ENCODE measurements at regions not wholly inside any gene's neighbourhood (a gene's known extent, or its start where the extent isn't known, plus 50 kb on each side); places are given as distances from the start of the nearest gene placed in this dataset.

DNA sequence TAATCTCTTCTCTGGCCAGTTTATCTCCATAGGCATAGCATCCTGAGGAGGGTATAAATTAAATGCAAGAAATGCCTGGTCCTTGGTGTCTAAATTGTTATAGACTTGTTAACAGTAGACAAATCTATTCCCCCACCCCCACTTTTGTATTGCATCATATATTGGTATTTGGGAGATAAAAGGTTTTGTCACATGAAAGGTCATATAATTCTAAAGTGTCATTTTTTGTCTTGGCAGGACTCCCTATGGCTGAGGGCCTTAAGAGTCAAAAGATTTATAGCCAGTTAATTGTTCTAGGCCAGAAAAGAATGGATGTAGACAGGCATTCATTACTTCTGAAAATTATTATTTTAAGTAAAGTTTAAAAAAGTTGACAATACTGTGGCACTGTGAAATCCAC, 90.3 kb upstream of the MOCS2 start:
- TF ChIP-seq POLR2A (IDR thresholded peaks at IDR 0.05), result no peak
- TF ChIP-seq, protein P1, sequence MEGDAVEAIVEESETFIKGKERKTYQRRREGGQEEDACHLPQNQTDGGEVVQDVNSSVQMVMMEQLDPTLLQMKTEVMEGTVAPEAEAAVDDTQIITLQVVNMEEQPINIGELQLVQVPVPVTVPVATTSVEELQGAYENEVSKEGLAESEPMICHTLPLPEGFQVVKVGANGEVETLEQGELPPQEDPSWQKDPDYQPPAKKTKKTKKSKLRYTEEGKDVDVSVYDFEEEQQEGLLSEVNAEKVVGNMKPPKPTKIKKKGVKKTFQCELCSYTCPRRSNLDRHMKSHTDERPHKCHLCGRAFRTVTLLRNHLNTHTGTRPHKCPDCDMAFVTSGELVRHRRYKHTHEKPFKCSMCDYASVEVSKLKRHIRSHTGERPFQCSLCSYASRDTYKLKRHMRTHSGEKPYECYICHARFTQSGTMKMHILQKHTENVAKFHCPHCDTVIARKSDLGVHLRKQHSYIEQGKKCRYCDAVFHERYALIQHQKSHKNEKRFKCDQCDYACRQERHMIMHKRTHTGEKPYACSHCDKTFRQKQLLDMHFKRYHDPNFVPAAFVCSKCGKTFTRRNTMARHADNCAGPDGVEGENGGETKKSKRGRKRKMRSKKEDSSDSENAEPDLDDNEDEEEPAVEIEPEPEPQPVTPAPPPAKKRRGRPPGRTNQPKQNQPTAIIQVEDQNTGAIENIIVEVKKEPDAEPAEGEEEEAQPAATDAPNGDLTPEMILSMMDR (IDR thresholded peaks at IDR 0.05), result no peak

All from Peyer's patch (tissue), 4 donors.